Liver (tissue), 7 donors: ENCODE measurements at regions not wholly inside any gene's neighbourhood (a gene's known extent, or its start where the extent isn't known, plus 50 kb on each side); places are given as distances from the start of the nearest gene placed in this dataset.

Source experiments
- DNase-seq: peaks from one replicate; pipeline ENCODE4 v3.0.0-alpha.2; 2017; ENCODE audit warnings: low spot score
- H3K27ac ChIP-seq, 2 donors: one replicate each; pipeline ENCODE4 v1.7.0; 2013; ENCODE audit warnings: inconsistent platforms in 2 of 2, low read length in 2 of 2, control low read depth in 1 of 2, low read depth in 1 of 2, mild to moderate bottlenecking in 1 of 2
- H3K27me3 ChIP-seq, 4 donors: one replicate each; pipeline versions ENCODE4 v1.6.1 to v1.7.0; 2013; ENCODE audit warnings: low read length in 3 of 4, inconsistent platforms in 1 of 4, mild to moderate bottlenecking in 1 of 4, moderate library complexity in 1 of 4; ENCODE audit not compliant: control insufficient read depth in 4 of 4, insufficient read depth in 4 of 4
- H3K36me3 ChIP-seq, 4 donors: one replicate each; pipeline versions ENCODE4 v1.6.1 to v1.7.0; 2013; ENCODE audit warnings: low read length in 3 of 4, mild to moderate bottlenecking in 3 of 4, low read depth in 1 of 4, moderate library complexity in 1 of 4; ENCODE audit not compliant: control insufficient read depth in 4 of 4, insufficient read depth in 3 of 4
- H3K4me1 ChIP-seq, 4 donors: one replicate each; pipeline versions ENCODE4 v1.6.1 to v1.7.0; 2013; ENCODE audit warnings: low read length in 3 of 4, mild to moderate bottlenecking in 3 of 4, moderate library complexity in 1 of 4; ENCODE audit not compliant: control insufficient read depth in 4 of 4, insufficient read depth in 4 of 4
- H3K4me3 ChIP-seq, 3 donors: one replicate each; pipeline versions ENCODE4 v1.6.1 to v1.7.0; 2013; ENCODE audit warnings: low read length in 3 of 3, control low read depth in 1 of 3, low read depth in 1 of 3, mild to moderate bottlenecking in 1 of 3
- H3K9ac ChIP-seq, 2 donors: one replicate each; pipeline ENCODE4 v1.7.0; 2013; ENCODE audit warnings: low read length in 2 of 2, mild to moderate bottlenecking in 2 of 2, moderate library complexity in 2 of 2, control low read depth in 1 of 2, low read depth in 1 of 2
- H3K9me3 ChIP-seq, 4 donors: one replicate each; pipeline versions ENCODE4 v1.6.1 to v1.7.0; 2013; ENCODE audit warnings: low read length in 3 of 4; ENCODE audit not compliant: control insufficient read depth in 4 of 4
- EGR1 ChIP-seq, 2 donors: IDR thresholded peaks; 2 replicates each; pipeline ENCODE4 v1.6.1; 2016 to 2018; ENCODE audit warnings: antibody characterized with exemption in 2 of 2, low read depth in 2 of 2
- FOXA1 ChIP-seq: IDR thresholded peaks from 2 replicates; pipeline ENCODE4 v1.6.1; 2016; ENCODE audit warnings: antibody characterized with exemption
- FOXA2 ChIP-seq: IDR thresholded peaks from 2 replicates; pipeline ENCODE4 v1.6.1; 2016; ENCODE audit warnings: antibody characterized with exemption
- GABPA ChIP-seq, 2 donors: IDR thresholded peaks in 1 of 2; conservative IDR thresholded peaks in 1 of 2; 2 replicates each; pipeline ENCODE4 v1.6.1; 2016; ENCODE audit warnings: antibody characterized with exemption in 2 of 2, mild to moderate bottlenecking in 1 of 2, moderate library complexity in 1 of 2
- HNF4A ChIP-seq, 2 donors: conservative IDR thresholded peaks; 2 replicates each; pipeline ENCODE4 v1.6.1; 2016; ENCODE audit warnings: antibody characterized with exemption in 2 of 2, mild to moderate bottlenecking in 2 of 2
- HNF4G ChIP-seq: IDR thresholded peaks from 2 replicates; pipeline ENCODE4 v1.6.1; 2016; ENCODE audit warnings: antibody characterized with exemption
- JUND ChIP-seq, 2 donors: IDR thresholded peaks; 2 replicates each; pipeline ENCODE4 v1.6.1; 2016; ENCODE audit warnings: antibody characterized with exemption in 2 of 2
- NR2F2 ChIP-seq: IDR thresholded peaks from 2 replicates; pipeline ENCODE4 v1.6.1; 2016; ENCODE audit warnings: antibody characterized with exemption
- RAD21 ChIP-seq, 2 donors: IDR thresholded peaks; 2 replicates each; pipeline ENCODE4 v1.6.1; 2016; ENCODE audit warnings: antibody characterized with exemption in 2 of 2, mild to moderate bottlenecking in 2 of 2
- RXRA ChIP-seq, 2 donors: IDR thresholded peaks; 2 replicates each; pipeline ENCODE4 v1.6.1; 2017 to 2018; ENCODE audit warnings: antibody characterized with exemption in 2 of 2, mild to moderate bottlenecking in 1 of 2
- SP1 ChIP-seq: IDR thresholded peaks from 2 replicates; pipeline ENCODE4 v1.6.1; 2018; ENCODE audit warnings: antibody characterized with exemption, mild to moderate bottlenecking
- TAF1 ChIP-seq: conservative IDR thresholded peaks from 2 replicates; pipeline ENCODE4 v1.6.1; 2016; ENCODE audit warnings: antibody characterized with exemption, mild to moderate bottlenecking
- YY1 ChIP-seq: IDR thresholded peaks from 2 replicates; pipeline ENCODE4 v1.6.1; 2016; ENCODE audit warnings: antibody characterized with exemption, mild to moderate bottlenecking
- TF ChIP-seq, protein P1 (sequence below): IDR thresholded peaks from 2 replicates; pipeline ENCODE4 v1.6.1; 2016; ENCODE audit warnings: antibody characterized with exemption
- TF ChIP-seq, protein P2 (sequence below): fragments of 150-350 bp; IDR thresholded peaks from 2 replicates; pipeline ENCODE4 v1.5.1; 2017; ENCODE audit warnings: improper control_type of control experiment, low read depth, low read length; ENCODE audit not compliant: missing input control
- TF ChIP-seq, protein P3 (sequence below): IDR thresholded peaks from 2 replicates; pipeline ENCODE4 v1.6.1; 2016; ENCODE audit warnings: antibody characterized with exemption, mild to moderate bottlenecking
- TF ChIP-seq, protein P4 (sequence below): IDR thresholded peaks from 2 replicates; pipeline ENCODE4 v1.6.1; 2016; ENCODE audit warnings: antibody characterized with exemption
- TF ChIP-seq, protein P5 (sequence below): IDR thresholded peaks from 2 replicates; pipeline ENCODE4 v1.6.1; 2016; ENCODE audit warnings: antibody characterized with exemption
- donor health status: healthy.
- donor health status: healthy.
- donor health status: healthy.
- donor health status: healthy.

DNA sequence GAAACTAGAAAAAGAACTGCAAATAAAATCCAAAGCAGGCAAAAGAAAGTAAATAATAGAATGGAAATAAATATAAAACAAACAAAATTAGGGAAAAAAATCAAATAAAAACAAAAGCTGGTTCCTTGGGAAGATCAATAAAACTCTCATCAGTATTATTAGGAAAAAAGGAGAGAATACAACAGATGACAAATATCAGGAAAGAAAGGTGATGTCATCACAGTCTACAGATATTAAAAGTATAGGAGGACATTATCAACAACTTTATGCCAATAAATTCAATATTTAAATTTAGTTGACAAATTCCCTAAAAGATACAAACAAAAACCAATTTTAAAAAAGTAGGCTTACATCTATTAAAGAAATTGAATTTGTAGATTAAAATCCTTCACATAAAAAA is 107.4 kb upstream of the FOXN3 start (continued):
- TF ChIP-seq SP1 = no peak
- TF ChIP-seq YY1 = no peak
- TF ChIP-seq RXRA (IDR thresholded peaks at IDR 0.05) = no peak
- TF ChIP-seq, protein P1, sequence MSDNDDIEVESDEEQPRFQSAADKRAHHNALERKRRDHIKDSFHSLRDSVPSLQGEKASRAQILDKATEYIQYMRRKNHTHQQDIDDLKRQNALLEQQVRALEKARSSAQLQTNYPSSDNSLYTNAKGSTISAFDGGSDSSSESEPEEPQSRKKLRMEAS = no peak
- no peak for TF ChIP-seq FOXA1
- TF ChIP-seq, protein P2, sequence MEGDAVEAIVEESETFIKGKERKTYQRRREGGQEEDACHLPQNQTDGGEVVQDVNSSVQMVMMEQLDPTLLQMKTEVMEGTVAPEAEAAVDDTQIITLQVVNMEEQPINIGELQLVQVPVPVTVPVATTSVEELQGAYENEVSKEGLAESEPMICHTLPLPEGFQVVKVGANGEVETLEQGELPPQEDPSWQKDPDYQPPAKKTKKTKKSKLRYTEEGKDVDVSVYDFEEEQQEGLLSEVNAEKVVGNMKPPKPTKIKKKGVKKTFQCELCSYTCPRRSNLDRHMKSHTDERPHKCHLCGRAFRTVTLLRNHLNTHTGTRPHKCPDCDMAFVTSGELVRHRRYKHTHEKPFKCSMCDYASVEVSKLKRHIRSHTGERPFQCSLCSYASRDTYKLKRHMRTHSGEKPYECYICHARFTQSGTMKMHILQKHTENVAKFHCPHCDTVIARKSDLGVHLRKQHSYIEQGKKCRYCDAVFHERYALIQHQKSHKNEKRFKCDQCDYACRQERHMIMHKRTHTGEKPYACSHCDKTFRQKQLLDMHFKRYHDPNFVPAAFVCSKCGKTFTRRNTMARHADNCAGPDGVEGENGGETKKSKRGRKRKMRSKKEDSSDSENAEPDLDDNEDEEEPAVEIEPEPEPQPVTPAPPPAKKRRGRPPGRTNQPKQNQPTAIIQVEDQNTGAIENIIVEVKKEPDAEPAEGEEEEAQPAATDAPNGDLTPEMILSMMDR = no peak
- no peak for TF ChIP-seq EGR1 (IDR thresholded peaks at IDR 0.05; ENCODE audit: low read depth in 2 of 2)
- no peak for TF ChIP-seq RAD21 (IDR thresholded peaks at IDR 0.05)

DNA sequence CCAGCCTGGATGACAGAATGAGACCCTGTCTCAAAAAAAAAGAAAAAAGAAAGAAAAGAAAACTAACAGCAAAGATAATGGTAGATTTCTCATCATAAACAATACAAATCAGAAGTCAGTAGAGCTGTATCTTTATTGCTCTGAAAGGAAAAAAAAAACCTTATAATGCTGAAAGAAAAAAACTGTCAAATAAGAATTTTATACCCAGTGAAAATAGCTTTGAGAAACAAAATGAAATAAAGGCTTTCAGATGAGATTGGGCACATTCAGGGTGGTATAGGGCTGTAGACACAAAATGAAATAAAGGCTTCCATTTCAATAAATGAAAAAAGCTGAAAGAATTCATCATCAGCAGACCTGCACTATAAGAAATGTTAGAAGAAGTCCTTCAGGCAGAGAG is 105.0 kb upstream of the FOXN3 start:
- Histone ChIP-seq H3K27me3 (no peaks in the 10 kb centered on the region), H3K9me3 (peaks cover 0 to 1% (median 0%) of the 10 kb centered on the region in 4 donors), H3K9ac (no peak overlapping the region), H3K4me3 (no peak overlapping the region), H3K36me3 (no peaks in the 10 kb centered on the region), H3K4me1 (no peaks in the 10 kb centered on the region), H3K27ac (no peak overlapping the region)
- TF ChIP-seq HNF4A (conservative IDR thresholded peaks at IDR 0.05) = no peak
- TF ChIP-seq, protein P2 = no peak
- no peak for TF ChIP-seq JUND (IDR thresholded peaks at IDR 0.05)
- no peak for TF ChIP-seq EGR1 (IDR thresholded peaks at IDR 0.05; ENCODE audit: low read depth in 2 of 2)
- no peak for TF ChIP-seq FOXA2
- TF ChIP-seq, protein P3, sequence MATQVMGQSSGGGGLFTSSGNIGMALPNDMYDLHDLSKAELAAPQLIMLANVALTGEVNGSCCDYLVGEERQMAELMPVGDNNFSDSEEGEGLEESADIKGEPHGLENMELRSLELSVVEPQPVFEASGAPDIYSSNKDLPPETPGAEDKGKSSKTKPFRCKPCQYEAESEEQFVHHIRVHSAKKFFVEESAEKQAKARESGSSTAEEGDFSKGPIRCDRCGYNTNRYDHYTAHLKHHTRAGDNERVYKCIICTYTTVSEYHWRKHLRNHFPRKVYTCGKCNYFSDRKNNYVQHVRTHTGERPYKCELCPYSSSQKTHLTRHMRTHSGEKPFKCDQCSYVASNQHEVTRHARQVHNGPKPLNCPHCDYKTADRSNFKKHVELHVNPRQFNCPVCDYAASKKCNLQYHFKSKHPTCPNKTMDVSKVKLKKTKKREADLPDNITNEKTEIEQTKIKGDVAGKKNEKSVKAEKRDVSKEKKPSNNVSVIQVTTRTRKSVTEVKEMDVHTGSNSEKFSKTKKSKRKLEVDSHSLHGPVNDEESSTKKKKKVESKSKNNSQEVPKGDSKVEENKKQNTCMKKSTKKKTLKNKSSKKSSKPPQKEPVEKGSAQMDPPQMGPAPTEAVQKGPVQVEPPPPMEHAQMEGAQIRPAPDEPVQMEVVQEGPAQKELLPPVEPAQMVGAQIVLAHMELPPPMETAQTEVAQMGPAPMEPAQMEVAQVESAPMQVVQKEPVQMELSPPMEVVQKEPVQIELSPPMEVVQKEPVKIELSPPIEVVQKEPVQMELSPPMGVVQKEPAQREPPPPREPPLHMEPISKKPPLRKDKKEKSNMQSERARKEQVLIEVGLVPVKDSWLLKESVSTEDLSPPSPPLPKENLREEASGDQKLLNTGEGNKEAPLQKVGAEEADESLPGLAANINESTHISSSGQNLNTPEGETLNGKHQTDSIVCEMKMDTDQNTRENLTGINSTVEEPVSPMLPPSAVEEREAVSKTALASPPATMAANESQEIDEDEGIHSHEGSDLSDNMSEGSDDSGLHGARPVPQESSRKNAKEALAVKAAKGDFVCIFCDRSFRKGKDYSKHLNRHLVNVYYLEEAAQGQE = no peak
- TF ChIP-seq HNF4G = no peak
- no peak for TF ChIP-seq FOXA1
- TF ChIP-seq, protein P1 = no peak
- no peak for TF ChIP-seq TAF1
- TF ChIP-seq, protein P4, sequence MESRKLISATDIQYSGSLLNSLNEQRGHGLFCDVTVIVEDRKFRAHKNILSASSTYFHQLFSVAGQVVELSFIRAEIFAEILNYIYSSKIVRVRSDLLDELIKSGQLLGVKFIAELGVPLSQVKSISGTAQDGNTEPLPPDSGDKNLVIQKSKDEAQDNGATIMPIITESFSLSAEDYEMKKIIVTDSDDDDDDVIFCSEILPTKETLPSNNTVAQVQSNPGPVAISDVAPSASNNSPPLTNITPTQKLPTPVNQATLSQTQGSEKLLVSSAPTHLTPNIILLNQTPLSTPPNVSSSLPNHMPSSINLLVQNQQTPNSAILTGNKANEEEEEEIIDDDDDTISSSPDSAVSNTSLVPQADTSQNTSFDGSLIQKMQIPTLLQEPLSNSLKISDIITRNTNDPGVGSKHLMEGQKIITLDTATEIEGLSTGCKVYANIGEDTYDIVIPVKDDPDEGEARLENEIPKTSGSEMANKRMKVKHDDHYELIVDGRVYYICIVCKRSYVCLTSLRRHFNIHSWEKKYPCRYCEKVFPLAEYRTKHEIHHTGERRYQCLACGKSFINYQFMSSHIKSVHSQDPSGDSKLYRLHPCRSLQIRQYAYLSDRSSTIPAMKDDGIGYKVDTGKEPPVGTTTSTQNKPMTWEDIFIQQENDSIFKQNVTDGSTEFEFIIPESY = no peak
- TF ChIP-seq GABPA (IDR thresholded peaks at IDR 0.05 in 1 of 2, conservative IDR thresholded peaks at IDR 0.05 in 1 of 2) = no peak
- TF ChIP-seq SP1 = no peak
- no peak for TF ChIP-seq RXRA (IDR thresholded peaks at IDR 0.05)
- no peak for TF ChIP-seq YY1
- TF ChIP-seq, protein P5, sequence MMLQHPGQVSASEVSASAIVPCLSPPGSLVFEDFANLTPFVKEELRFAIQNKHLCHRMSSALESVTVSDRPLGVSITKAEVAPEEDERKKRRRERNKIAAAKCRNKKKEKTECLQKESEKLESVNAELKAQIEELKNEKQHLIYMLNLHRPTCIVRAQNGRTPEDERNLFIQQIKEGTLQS = no peak
- TF ChIP-seq NR2F2 = no peak
- TF ChIP-seq RAD21 (IDR thresholded peaks at IDR 0.05) = no peak
- no peak for DNase-seq
